KOPT-K1 (cell line): ENCODE measurements at regions not wholly inside any gene's neighbourhood (a gene's known extent, or its start where the extent isn't known, plus 50 kb on each side); places are given as distances from the start of the nearest gene placed in this dataset.

Experiments used
- H3K27ac ChIP-seq: fragments of 200-600 bp; sonication (generic); 2 replicates; pipeline ENCODE4 v1.5.1; 2016; ENCODE audit warnings: antibody characterized with exemption, mild to moderate bottlenecking, low read depth, low read length; ENCODE audit not compliant: poor library complexity, severe bottlenecking
- H3K36me3 ChIP-seq: fragments of 200-600 bp; sonication (generic); 2 replicates; pipeline ENCODE4 v1.5.1; 2017; ENCODE audit warnings: antibody characterized with exemption, mild to moderate bottlenecking, low read length, moderate library complexity; ENCODE audit not compliant: insufficient read depth
- H3K9me3 ChIP-seq: fragments of 200-600 bp; sonication (generic); 2 replicates; pipeline ENCODE4 v1.5.1; 2017; ENCODE audit warnings: antibody characterized with exemption, low read length, mild to moderate bottlenecking; ENCODE audit not compliant: insufficient read depth, poor library complexity, severe bottlenecking

- Histone ChIP-seq H3K27ac (no peak overlapping the region), H3K9me3 (no peaks in the 10 kb centered on the region), H3K36me3 (no peaks in the 10 kb centered on the region)
These were observed 71.7 kb downstream of the RPLP1 start for GRCh38 chr15:69524296-69524695.

GRCh38 chr15:69524814-69525213 lies 72.2 kb downstream of the RPLP1 start:
- H3K27ac ChIP-seq, result no peak overlapping the region
- H3K9me3 ChIP-seq, result no peaks in the 10 kb centered on the region
- no peaks in the 10 kb centered on the region for H3K36me3 ChIP-seq

- H3K27ac ChIP-seq, result no peak overlapping the region
- no peaks in the 10 kb centered on the region for H3K9me3 ChIP-seq
These were observed 72.9 kb downstream of the RPLP1 start for GRCh38 chr15:69525543-69525942.

DNA sequence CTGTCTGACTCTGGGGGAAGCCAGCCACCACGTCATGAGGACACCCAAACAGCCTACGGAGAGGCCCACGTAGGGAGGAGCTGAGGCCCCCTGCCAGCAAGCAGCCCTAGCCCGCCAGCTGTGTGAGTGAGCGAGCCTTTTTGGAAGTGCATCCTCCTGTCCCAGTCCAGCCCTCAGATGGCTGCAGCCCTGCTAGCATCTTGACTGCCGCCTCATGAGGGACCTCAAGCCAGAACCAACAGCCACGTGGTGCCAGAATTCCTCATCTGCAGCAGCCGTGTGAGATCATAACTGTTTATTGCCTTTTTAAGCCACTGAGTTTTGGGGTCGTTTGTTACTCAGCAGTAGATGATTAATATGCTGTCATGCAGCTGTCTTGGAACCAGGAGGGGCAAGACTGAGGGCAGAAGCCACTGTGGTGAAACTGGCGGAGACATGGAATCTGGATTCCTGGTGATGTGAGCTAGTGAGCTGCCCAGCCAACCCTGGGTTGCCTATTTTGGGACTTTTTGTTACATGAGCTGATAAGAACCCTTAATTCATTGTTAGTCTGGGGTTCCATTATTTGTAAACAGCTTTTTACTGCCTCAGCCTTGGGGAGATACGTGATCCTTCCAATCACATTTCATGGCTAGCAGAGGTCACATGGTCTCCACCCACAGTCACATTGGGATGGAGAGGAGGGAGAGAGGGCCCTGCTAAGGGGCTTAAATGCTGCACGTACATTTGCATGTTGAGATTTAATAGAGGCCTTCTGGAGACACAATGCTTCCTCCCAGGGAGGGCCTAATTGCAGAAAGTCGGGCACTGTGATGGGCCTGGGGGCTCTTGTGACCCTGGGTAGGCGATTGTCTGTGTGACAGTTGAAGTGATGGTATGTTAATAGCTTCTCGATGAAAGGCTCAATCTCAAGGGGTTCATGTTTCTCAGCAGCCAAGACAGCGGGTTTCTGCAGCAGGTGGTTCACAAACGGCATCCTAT lies 73.8 kb downstream of the RPLP1 start:
- H3K27ac ChIP-seq, result no peak overlapping the region
- H3K9me3 ChIP-seq, result no peaks in the 10 kb centered on the region
- H3K36me3 ChIP-seq, result no peaks in the 10 kb centered on the region

More at GRCh38 chr15:69525543-69525942, 72.9 kb downstream of the RPLP1 start:
- H3K36me3 ChIP-seq, result no peaks in the 10 kb centered on the region

DNA sequence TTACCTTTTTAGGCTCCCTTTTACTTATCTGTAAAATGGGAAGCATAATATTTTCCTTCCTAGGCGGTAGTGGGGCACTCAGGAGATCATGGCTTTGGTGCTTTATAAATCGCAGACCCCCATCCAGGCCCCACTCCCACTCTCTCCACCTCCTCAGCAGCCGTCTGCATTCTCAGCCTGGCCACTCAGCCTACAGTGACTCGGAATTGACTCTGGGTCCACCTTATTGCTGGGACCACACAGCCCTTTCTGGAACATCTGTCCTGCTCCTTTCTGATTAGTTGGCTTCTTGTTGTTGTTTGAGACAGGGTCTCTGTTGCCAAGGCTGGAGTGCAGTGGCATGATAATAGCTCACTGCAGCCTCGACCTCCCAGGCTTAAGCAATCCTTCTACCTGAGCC lies 76.5 kb downstream of the RPLP1 start:
- no peaks in the 10 kb centered on the region for H3K36me3 ChIP-seq
- no peaks in the 10 kb centered on the region for H3K9me3 ChIP-seq
- H3K27ac ChIP-seq, result no peak overlapping the region

DNA sequence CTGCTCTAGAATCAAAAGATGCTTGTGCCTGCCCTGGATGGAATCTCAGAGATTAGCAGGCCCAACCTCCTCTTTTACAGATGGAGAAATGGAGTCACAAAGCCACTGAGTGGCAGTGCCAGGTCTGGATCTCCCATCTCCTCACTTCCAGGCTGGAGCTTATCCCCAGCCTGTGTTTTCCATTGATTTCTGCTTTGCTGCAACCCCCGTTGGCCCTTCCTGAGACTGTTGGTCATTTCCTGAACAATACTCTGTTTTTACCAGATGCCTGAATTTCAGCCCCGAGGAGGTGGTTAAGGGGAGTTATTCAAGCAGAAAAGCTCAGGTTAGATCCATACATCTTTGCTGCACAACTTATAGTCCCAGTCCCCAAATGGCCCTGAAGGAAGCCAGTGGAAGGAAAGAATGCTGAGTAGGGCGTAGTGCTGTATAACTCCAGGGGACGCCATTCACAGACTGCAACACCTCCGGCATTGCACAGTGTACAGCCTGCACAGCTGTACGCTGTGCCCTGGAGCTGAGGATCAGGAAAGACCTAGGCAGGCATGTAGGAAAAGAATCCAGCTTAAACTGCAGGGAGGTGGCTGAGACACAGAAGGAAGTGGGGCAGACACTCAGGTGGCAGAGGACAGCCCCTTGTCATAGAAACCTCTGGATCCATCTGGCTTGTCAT lies 77.5 kb downstream of the RPLP1 start:
- H3K27ac ChIP-seq, result no peak overlapping the region
- no peaks in the 10 kb centered on the region for H3K9me3 ChIP-seq
- H3K36me3 ChIP-seq, result no peaks in the 10 kb centered on the region

GRCh38 chr15:69530991-69531664 lies 78.5 kb downstream of the RPLP1 start:
- H3K27ac ChIP-seq, result no peak overlapping the region
- no peaks in the 10 kb centered on the region for H3K36me3 ChIP-seq
- no peaks in the 10 kb centered on the region for H3K9me3 ChIP-seq

DNA sequence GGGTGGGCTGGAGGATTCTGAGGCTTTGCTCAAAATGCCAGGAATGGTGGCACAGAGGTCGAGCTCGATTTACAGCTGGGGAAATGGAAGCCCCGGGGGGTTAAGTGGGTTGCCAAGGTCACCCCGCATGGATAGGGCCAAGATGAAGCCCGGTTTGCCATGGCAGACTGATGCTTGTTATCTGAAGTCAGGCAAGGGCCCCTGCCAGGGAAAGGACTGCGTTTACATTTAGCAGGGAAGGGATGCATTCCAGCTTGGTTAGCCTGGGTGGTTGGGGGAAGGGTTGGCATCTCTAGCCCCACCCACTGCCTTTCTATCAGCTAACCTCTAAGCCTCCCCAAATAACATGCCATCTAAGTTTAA lies 79.0 kb downstream of the RPLP1 start:
- H3K9me3 ChIP-seq, result no peaks in the 10 kb centered on the region
- H3K36me3 ChIP-seq, result no peaks in the 10 kb centered on the region
- no peak overlapping the region for H3K27ac ChIP-seq

DNA sequence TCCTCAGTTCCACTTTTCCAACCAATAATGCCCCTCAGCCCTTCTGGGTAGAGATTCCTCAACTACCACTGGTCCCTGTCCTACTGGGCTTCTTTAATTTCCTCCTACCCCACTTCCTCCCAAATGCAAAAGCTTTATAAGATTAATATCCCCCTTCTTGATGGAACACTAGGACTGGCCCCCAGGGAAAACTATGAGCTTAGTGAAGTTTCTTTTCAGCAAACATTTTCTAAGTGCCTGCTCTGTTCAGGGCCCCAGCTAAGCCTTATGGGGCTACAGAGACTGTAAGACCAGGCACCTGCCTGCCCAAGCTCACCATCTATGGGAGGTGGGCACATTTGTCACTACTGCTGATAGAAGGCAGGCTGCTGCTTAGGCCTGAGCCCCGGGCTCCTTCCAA lies 79.4 kb downstream of the RPLP1 start:
- no peaks in the 10 kb centered on the region for H3K9me3 ChIP-seq
- H3K36me3 ChIP-seq, result no peaks in the 10 kb centered on the region
- H3K27ac ChIP-seq, result no peak overlapping the region

- H3K9me3 ChIP-seq, result no peaks in the 10 kb centered on the region
- no peak overlapping the region for H3K27ac ChIP-seq
- no peaks in the 10 kb centered on the region for H3K36me3 ChIP-seq
These were observed 80.2 kb downstream of the RPLP1 start for GRCh38 chr15:69532856-69533255.

GRCh38 chr15:69533522-69533921 lies 80.9 kb downstream of the RPLP1 start:
- H3K9me3 ChIP-seq, result no peaks in the 10 kb centered on the region
- no peaks in the 10 kb centered on the region for H3K36me3 ChIP-seq
- H3K27ac ChIP-seq, result no peak overlapping the region

DNA sequence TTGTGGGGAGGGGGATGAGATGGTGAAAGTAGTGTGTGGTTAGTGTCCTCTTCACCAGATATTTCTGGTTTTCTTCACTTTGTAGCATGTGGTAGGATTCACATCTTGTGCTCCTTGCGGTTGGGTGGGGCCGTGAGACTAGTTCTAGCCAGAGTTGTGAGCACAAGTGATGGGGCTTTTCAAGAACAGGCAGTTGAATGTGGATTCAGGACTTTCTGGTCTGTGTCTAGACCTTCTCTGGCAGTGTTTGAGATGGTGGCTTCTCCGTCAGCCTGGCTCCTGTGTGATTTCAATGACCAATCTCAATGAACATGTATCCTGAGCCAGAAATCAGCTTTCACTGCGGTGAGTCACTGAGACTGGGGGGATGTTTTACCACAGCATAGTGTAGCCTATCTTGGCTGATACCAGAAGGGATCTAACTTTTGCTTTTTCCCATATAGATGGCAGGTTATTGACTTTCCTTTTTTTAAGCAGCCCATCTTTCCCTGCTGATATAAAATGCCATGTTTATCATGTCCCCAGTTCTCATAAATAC lies 82.6 kb downstream of the RPLP1 start:
- Histone ChIP-seq H3K27ac (no peak overlapping the region), H3K9me3 (no peaks in the 10 kb centered on the region), H3K36me3 (no peaks in the 10 kb centered on the region)

DNA sequence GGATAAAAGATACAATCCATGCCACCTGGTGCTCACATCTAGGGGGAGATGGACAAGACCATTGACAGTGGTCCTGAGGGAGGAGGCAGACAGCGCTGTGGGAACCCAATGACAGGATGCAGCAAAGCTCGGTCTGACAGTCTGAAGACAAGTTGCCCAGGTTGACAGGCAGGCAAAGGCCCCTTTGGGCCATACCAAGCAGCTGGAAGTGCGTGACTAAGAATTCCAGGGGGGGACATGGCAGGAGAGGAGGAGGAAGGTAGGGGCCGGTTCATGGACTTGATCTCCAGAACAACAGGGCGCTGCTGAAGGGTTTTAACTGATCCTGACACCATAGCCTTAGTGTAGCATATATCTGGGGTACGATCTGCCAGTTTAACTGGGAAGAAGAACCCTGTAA lies 83.4 kb downstream of the RPLP1 start:
- Histone ChIP-seq H3K9me3 (no peaks in the 10 kb centered on the region), H3K36me3 (no peaks in the 10 kb centered on the region)

GRCh38 chr15:69536726-69537512 lies 84.3 kb downstream of the RPLP1 start:
- Histone ChIP-seq H3K36me3 (no peaks in the 10 kb centered on the region), H3K27ac (no peak overlapping the region), H3K9me3 (no peaks in the 10 kb centered on the region)

More for the DNA sequence above, 83.4 kb downstream of the RPLP1 start:
- H3K27ac ChIP-seq, result no peak overlapping the region
